Activated naive CD8-positive, alpha-beta T cell (primary cell): ENCODE measurements at regions not wholly inside any gene's neighbourhood (a gene's known extent, or its start where the extent isn't known, plus 50 kb on each side); places are given as distances from the start of the nearest gene placed in this dataset.
"Not testable (repeated sequence)": the region's sequence is repeated elsewhere in the genome, so short reads cannot be mapped to it uniquely, and the experiment has no call there.

Experiments used
- H3K27ac Mint-ChIP-seq: one replicate; pipeline ENCODE4 v1.8.0; 2021; ENCODE audit warnings: mixed read lengths
- H3K27me3 Mint-ChIP-seq: one replicate; pipeline ENCODE4 v1.8.0; 2021; ENCODE audit warnings: mixed read lengths
- H3K36me3 Mint-ChIP-seq: one replicate; pipeline ENCODE4 v1.8.0; 2021; ENCODE audit warnings: mixed read lengths
- H3K4me1 Mint-ChIP-seq: one replicate; pipeline ENCODE4 v1.8.0; 2021; ENCODE audit warnings: low read depth, mixed read lengths
- H3K4me3 Mint-ChIP-seq: one replicate; pipeline ENCODE4 v1.8.0; 2021; ENCODE audit warnings: mild to moderate bottlenecking, mixed read lengths
- H3K9me3 Mint-ChIP-seq: one replicate; pipeline ENCODE4 v1.8.0; 2021; ENCODE audit warnings: low read depth, mixed read lengths

GRCh38 chr6:16047435-16047990 lies 81.4 kb upstream of the MYLIP start:
- Mint-ChIP-seq H3K27ac (no peak overlapping the region), H3K4me3 (no peak overlapping the region)

DNA sequence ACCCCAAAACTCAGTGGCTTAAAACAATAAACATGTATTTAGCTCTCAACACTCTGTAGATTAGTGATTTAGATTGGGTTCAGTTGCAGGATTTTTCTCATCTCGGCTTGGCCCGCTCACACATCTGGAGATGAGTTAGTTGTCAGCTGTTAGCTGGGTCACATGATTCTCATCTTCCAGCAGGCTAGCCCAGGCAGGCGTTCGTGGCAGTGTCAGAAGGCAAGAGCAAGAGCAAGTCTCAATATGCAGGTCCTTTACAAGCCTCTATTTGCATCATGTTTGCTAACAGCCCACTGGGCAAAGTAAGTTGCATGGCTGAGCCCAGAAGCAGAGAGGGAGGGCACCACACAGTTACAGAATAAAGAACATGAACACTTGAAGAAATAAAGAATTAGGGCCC lies 83.6 kb upstream of the MYLIP start:
- Mint-ChIP-seq H3K4me3 (no peak overlapping the region), H3K27me3 (no peaks in the 10 kb centered on the region), H3K4me1 (no peaks in the 10 kb centered on the region), H3K27ac (no peak overlapping the region), H3K9me3 (no peaks in the 10 kb centered on the region), H3K36me3 (no peaks in the 10 kb centered on the region)

More at GRCh38 chr6:16047435-16047990, 81.4 kb upstream of the MYLIP start:
- Mint-ChIP-seq H3K27me3 (no peaks in the 10 kb centered on the region), H3K4me1 (no peaks in the 10 kb centered on the region), H3K36me3 (no peaks in the 10 kb centered on the region), H3K9me3 (no peaks in the 10 kb centered on the region)

DNA sequence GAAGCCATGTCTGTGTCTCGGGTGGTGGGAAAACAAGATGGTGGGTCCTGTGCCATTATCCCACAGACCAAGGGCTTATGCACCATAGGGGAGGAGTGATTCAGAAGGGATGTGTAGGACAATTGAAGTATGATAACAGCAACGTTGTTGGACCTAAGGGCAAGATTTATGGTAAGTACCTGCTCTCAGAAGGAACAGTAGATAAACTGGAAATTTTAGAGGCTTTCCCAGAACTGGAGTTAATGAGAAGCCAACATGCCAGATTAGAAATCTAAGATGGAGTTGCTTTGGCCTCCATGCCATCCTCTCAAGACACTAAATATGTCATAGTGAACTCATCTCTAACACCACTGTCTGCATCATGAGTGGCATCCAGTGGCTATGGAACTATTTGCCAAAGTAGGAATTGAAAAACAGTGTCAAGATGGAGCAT lies 84.7 kb upstream of the MYLIP start:
- Mint-ChIP-seq H3K4me1 (no peaks in the 10 kb centered on the region), H3K9me3 (no peaks in the 10 kb centered on the region), H3K27me3 (no peaks in the 10 kb centered on the region), H3K4me3 (no peak overlapping the region), H3K36me3 (no peaks in the 10 kb centered on the region), H3K27ac (no peak overlapping the region)

DNA sequence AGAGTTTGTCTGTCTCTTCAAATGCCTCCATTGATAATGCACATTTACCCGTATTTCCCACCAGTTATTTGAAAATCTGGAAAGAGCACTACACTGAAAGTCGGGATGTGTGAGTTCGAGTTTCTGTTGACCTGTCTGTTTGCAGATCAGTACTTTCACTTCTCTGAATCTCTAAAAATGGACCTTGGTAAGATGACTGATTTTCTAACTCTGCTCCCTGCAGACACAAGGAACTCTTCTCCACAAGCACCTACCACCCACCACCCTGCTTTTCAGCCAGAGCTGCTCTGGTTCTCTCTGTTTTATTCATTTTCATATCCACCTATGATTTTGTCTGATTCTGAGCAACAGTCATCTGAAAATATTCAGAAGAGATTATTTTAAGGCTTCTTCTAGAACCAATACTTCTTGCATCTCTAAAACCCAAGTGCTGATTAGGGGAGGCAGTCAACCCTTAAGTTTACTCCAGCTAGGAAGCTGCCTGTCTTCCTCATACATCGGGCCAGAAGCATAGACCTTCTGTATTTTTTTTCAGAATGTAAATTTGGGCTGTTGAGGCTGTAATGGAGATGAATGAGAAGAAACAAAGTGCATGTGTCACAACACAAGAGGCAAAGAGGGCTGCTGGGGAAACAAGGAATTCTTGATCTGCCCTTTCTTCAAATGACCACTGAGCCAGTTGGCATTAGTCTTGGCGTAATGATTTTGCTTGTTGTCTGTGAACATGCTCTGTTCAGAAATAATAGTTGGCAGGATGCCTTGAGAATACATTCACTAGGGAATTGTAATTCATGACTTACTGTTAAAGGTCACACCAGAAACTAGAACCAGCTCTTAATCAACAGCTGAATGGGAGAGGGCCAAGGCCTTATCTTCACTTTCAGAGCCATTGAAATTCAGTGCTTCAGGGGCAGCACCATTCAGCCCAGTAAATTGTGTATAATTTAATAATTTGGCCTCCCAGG lies 85.4 kb upstream of the MYLIP start:
- peaks cover 3% of the 10 kb centered on the region for H3K9me3 Mint-ChIP-seq
- no peaks in the 10 kb centered on the region for H3K27me3 Mint-ChIP-seq
- no peak overlapping the region for H3K27ac Mint-ChIP-seq
- peaks cover 3% of the 10 kb centered on the region for H3K36me3 Mint-ChIP-seq
- H3K4me1 Mint-ChIP-seq, result no peaks in the 10 kb centered on the region
- no peak overlapping the region for H3K4me3 Mint-ChIP-seq

- no peaks in the 10 kb centered on the region for H3K4me1 Mint-ChIP-seq
These were observed 86.1 kb upstream of the MYLIP start for GRCh38 chr6:16042751-16043150.

GRCh38 chr6:16041327-16041726 lies 87.6 kb upstream of the MYLIP start:
- H3K4me1 Mint-ChIP-seq, result no peaks in the 10 kb centered on the region
- H3K36me3 Mint-ChIP-seq, result peaks cover 5% of the 10 kb centered on the region
- peaks cover 1% of the 10 kb centered on the region for H3K27me3 Mint-ChIP-seq
- no peak overlapping the region for H3K4me3 Mint-ChIP-seq
- no peak overlapping the region for H3K27ac Mint-ChIP-seq
- H3K9me3 Mint-ChIP-seq, result peaks cover 8% of the 10 kb centered on the region

More at GRCh38 chr6:16042751-16043150, 86.1 kb upstream of the MYLIP start:
- Mint-ChIP-seq H3K27me3 (peaks cover 1% of the 10 kb centered on the region), H3K27ac (no peak overlapping the region), H3K4me3 (no peak overlapping the region), H3K9me3 (peaks cover 8% of the 10 kb centered on the region), H3K36me3 (peaks cover 5% of the 10 kb centered on the region)

- H3K36me3 Mint-ChIP-seq, result peaks cover 5% of the 10 kb centered on the region
- peaks cover 8% of the 10 kb centered on the region for H3K9me3 Mint-ChIP-seq
- no peak overlapping the region for H3K4me3 Mint-ChIP-seq
- no peaks in the 10 kb centered on the region for H3K4me1 Mint-ChIP-seq
- H3K27ac Mint-ChIP-seq, result no peak overlapping the region
- H3K27me3 Mint-ChIP-seq, result peaks cover 1% of the 10 kb centered on the region
These were observed 88.3 kb upstream of the MYLIP start for GRCh38 chr6:16040628-16040974.

- H3K27me3 Mint-ChIP-seq, H3K27ac Mint-ChIP-seq, H3K9me3 Mint-ChIP-seq, H3K4me3 Mint-ChIP-seq, H3K4me1 Mint-ChIP-seq, H3K36me3 Mint-ChIP-seq: not testable (repeated sequence)
These were observed 88.8 kb upstream of the MYLIP start for GRCh38 chr6:16039892-16040627.

DNA sequence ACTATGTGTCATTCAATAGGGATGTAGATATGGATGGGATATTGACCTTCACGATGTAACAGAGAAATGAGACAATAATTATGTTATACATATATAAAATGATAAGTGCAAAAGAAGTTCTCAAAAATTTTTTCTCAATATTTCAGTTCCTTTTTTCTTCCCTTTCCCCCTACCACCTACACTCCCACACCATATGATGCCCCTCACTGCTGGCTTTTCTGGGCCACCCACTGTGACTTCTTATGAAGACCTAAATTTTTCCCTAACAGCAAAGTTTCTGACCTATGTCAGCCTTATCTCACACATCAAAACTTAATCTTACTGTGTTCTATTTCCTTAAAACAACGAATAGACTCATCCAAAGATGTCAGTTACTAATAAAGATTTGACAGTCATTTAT lies 89.9 kb upstream of the MYLIP start:
- H3K36me3 Mint-ChIP-seq, result peaks cover 5% of the 10 kb centered on the region
- peaks cover 1% of the 10 kb centered on the region for H3K27me3 Mint-ChIP-seq
- H3K4me1 Mint-ChIP-seq, result no peaks in the 10 kb centered on the region
- no peak overlapping the region for H3K27ac Mint-ChIP-seq
- peaks cover 8% of the 10 kb centered on the region for H3K9me3 Mint-ChIP-seq
- no peak overlapping the region for H3K4me3 Mint-ChIP-seq

- H3K27me3 Mint-ChIP-seq, result peaks cover 3% of the 10 kb centered on the region
- H3K4me3 Mint-ChIP-seq, result no peak overlapping the region
- H3K9me3 Mint-ChIP-seq, result peaks cover 8% of the 10 kb centered on the region
- no peaks in the 10 kb centered on the region for H3K4me1 Mint-ChIP-seq
- no peak overlapping the region for H3K27ac Mint-ChIP-seq
- peaks cover 7% of the 10 kb centered on the region for H3K36me3 Mint-ChIP-seq
These were observed 93.3 kb upstream of the MYLIP start for GRCh38 chr6:16035488-16036080.

GRCh38 chr6:16033214-16033613 lies 95.7 kb upstream of the MYLIP start:
- Mint-ChIP-seq H3K4me3 (no peak overlapping the region), H3K9me3 (peaks cover 2% of the 10 kb centered on the region), H3K27me3 (peaks cover 2% of the 10 kb centered on the region), H3K27ac (no peak overlapping the region), H3K4me1 (no peaks in the 10 kb centered on the region), H3K36me3 (peaks cover 2% of the 10 kb centered on the region)

DNA sequence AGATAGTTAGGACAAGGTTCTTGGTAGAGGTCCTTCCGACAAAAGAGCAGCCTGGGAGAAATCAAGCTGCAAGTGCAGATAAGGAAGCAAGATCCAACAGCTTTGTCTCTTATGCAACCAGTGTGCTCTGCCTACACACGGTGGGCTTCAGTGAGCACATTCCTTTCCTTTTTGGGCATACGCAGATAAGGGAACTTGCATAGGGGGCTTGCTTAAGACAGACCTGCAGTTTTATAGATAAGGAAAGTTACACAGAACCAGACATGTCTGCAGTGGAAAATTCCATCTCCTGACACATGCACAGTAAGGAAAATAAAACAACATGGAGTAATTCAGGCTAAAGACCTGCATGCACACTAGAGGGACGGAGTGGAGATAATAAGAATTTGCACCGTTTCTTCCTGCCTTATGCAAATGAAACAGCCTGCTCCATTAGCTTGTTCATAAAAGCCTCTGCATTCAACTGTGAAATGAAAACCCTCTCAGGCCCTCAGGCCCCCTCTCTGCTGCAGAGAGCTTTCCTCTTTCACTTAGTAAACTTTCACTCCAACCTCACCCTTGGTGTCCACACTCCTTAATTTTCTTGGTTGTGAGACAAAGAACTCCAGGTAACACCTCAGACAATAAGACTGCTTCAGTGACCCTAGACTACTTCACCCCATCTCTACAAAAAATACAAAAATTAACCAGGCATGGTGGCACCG lies 97.5 kb upstream of the MYLIP start:
- H3K9me3 Mint-ChIP-seq, result no peaks in the 10 kb centered on the region
- peaks cover 2% of the 10 kb centered on the region for H3K27me3 Mint-ChIP-seq
- peaks cover 2% of the 10 kb centered on the region for H3K36me3 Mint-ChIP-seq
- no peak overlapping the region for H3K27ac Mint-ChIP-seq
- no peaks in the 10 kb centered on the region for H3K4me1 Mint-ChIP-seq
- no peak overlapping the region for H3K4me3 Mint-ChIP-seq

- peaks cover 2% of the 10 kb centered on the region for H3K27me3 Mint-ChIP-seq
- no peak overlapping the region for H3K4me3 Mint-ChIP-seq
- no peak overlapping the region for H3K27ac Mint-ChIP-seq
- H3K4me1 Mint-ChIP-seq, result no peaks in the 10 kb centered on the region
- peaks cover 2% of the 10 kb centered on the region for H3K36me3 Mint-ChIP-seq
- H3K9me3 Mint-ChIP-seq, result no peaks in the 10 kb centered on the region
These were observed 99.9 kb upstream of the MYLIP start for GRCh38 chr6:16028966-16029365.

DNA sequence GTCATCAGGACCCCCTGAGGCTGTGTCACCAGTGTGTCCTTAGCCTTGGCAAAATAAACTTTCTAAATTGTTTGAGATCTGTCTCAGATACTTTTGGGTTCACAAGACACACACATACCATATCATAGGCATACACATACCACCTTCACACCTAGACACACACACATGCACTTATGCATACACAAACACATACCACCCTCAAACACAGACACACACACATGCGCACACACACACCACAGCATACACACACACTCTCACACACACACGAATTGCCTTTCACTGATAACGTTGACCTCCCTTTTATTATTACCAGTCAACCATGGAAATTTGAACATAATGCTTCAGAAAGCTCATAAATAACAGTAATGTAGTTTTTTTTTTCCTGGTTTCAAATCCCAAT lies 108.6 kb upstream of the MYLIP start:
- Mint-ChIP-seq H3K4me3 (no peak overlapping the region), H3K36me3 (no peaks in the 10 kb centered on the region), H3K4me1 (no peaks in the 10 kb centered on the region), H3K9me3 (no peaks in the 10 kb centered on the region), H3K27me3 (peaks cover 4% of the 10 kb centered on the region), H3K27ac (no peak overlapping the region)
